ENCODE measurements at regions not wholly inside any gene's neighbourhood (a gene's known extent, or its start where the extent isn't known, plus 50 kb on each side); places are given as distances from the start of the nearest gene placed in this dataset.

DNA sequence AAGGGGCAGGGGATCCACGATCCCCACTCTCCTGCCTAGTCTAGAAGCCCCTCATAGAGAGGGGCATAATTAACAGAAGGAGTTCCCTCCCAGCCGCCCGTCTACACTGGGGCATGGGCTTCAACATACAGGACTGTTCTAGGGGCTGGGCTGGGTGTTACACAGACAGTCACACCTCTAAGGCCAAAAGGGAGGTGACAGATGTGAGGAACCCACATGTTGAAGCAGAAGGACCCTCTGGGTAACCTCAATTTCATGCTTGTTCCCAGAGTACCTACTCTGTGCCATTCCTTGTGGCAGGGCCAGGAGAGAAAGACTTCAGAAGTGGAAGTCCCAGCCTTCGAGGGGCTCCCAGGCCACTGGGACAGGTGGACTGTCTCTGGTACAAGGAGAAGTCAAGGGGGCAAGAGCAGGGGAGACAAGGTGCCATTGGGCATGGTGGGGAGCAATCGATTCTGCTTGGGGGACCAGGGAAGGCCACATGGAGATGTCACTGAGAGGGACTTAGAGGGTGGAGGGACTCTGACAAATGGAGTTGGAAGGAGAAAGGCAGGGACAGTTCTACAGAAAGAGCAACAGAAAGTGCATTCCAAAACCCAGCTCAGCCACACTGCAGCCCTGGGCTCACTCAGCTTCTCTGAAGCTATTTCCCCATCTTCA is 71.3 kb downstream of the CPN2 start:
- DNase-seq (ENCODE audit: low spot score): no peak

DNA sequence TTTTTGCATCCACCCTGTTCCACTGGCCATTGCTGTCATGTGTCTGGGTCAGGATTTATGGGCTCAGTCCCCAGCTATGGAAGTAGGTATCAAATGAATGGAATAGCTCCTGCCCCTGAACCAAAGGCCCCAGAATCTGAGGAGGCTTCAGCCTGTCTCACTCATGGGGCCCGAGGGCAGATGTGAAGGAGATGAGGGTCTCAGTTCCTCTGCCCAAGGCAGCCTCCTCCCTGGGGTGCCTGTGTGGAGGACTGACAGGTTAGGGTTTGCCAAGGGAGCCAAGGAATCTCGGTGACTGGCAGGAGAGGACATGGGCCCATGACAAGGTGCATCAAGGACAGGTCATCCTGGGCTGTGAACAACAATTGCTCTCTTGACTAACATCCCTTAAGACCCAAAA is 70.4 kb downstream of the CPN2 start:
- DNase-seq (ENCODE audit: low spot score): no peak

DNA sequence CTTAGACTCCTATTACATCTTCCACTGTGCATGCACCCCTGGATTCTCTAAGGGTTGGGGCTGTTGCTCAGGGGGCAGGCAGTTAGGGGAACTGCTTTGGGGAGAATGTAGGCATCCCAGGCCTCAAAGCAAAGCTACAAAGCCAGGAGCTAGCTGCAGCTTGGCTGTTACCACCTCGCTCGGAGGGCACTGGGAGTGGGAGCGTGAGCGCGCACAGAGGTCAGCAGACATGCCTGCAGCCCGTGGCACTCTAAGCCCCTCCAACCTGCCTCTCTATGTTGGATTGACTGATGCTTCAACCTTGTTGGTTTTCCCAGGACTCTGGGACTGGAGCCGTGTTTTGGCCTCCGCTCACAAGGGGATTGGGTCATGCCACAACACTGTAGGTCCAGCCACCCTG is 69.8 kb downstream of the CPN2 start:
- DNase-seq (ENCODE audit: low spot score): no peak

DNA sequence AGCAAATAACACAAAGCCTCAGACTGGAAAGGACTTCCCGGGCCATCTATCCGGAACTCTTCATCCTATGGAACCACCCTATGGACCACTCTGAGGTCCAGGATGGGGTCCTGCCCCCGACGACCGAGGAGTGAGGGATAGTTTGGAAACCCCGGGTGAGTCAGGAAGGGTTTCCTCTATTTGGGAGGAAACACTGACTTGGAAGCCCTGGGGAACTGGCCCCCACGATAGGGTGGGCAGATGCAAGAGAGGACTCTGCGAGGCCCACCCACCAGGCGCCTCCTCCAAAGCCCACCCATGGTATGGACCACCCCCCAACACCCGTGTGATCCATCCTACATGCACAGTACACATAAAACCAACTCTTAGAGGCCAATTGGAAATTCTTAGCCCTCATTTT is 69.4 kb downstream of the CPN2 start:
- DNase-seq (ENCODE audit: low spot score): no peak

DNA sequence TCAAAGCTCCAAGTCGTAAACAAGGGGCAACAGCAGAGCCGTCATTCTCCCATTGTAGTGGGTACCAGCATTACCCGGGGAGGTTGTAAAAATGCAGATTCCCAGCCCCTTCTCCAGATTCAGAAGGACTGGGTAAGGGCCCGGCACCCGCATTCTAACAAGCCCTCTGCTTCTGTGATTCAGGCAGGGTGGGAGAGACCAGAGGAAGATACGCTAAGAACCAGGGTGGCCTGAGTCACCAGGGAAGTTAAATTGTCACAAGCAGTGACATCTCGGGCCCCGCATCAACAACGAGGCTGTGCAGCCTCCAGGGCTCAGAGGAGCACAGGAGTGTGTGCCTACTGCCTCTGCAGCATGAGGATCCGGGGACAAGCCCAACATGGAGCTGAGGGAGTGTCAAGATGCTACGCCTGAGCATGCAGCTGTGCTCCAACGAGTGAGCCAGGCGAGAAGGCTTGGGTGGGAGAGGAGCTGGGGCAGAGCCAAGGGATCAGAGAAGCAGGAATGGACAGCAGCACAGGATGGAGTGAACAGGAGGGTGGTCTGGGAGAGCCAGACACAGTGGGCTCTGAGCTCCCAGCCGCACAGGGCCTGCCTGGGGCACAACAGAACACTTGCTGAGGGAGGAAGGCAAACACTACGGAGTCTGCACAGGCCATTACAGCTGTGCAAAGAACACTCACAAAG is 68.5 kb downstream of the CPN2 start:
- no peak for DNase-seq (ENCODE audit: low spot score)

DNA sequence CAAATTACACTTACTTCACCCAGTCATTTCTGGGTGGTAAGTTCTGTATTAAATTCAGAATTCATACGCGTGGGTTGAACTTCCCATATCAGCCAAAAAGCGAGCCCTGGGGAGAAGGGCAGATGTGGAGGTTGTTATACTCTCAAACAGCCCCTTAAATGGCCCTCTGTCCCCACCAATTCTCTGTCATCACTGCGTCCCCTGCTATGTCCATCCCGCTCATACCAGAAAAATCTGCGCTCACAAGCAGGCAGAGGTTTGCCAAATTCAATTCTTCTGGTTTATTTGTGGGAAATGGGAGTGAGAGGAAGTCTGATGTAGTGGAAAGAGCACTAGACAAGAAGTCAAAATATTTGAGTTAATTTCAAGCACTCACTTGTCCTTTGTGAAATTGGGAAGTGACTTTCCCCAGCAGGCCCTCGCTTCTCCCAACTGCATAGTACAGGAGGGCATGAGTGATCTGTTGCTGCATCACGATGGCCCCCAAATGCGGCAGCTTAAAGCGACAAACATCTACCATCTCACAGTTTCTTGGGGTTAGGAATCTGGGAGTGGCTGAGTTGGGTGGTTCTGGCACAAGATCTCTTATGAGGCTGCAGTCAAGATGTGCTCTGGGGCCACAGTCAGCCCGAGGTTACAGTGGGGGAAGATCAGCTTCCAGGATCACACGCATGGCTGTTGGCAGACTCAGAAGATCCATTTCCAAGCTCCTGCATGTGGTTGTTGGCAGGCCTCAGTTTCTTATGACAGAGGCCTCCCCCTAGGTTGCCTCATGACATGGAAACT is 67.7 kb downstream of the CPN2 start:
- peak; percentile 85 for DNase-seq (ENCODE audit: low spot score)

DNA sequence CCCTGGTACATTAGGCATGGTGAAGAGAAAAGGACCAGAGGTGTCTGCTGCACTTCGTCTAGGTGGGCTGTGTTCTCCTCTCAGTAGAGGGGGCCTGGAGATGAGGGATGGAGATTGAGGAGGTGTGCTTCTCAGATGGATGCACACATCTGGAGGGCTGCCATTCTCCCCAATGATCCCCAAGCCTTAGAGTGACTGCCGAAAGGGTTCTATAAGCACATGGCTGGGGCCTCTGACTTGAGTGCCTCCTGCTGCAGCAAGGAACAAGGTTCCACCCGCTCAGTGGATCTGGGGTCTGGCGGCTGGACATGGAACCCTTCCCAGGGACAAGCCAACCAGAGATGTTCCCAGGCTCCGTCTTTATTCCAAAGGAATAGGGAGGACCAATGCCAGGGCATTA is 66.8 kb downstream of the CPN2 start:
- no peak for DNase-seq (ENCODE audit: low spot score)

DNA sequence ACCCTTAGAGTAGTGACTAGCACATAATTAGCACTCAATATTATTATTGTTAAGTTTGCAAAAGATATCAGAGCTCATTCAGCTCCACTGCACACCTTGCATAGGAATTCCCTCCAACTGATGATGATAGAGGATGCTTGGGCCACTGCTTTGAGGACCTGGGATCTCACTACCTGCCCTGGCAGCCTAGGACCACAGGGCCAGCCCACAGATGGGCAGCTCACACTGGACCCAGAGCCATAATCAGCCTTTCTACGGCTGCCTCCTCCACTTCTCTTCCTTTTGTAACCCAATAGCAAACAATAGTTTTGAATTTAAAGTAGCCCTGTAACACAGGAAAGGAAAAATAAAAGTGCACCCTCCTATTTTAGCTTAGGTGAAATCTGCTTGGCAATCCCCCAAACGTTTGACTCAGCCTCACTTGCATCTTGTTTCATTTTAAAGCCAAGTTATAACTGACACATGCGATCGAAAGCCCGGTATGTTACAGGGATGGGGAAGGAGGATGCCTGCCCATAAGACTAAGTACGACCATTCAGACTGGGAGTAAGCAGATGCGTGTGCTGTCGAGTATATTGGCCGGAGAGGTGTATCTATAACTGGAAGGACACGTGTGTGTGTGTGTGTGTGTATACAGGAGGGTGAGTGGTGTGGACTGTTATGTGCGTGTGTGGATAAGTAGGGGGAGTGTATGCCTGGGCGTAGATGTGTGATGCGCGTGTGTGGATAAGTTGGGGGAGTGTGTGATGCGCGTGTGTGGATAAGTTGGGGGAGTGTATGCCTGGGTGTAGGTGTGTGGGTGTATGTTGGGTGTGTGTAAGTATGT is 65.9 kb downstream of the CPN2 start:
- peak; percentile 32 for DNase-seq (ENCODE audit: low spot score)

DNA sequence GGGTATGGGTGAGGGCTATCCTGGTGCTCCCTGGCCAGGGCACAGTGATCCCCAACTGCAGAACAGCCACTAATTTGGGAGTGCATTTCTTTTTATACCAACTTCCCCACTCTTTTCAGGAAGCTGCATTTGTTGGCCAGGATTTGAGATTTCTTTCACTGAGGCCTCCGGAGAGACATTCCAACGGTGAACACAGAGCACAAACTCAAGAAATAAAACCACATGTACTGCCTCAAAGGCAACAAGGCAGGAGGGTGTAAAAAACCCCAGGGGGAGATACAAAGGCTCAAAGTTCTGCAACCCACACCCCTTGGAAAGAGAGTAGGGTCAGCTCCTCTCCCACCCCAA is 65.3 kb downstream of the CPN2 start:
- peak; percentile 30 for DNase-seq (ENCODE audit: low spot score)

DNA sequence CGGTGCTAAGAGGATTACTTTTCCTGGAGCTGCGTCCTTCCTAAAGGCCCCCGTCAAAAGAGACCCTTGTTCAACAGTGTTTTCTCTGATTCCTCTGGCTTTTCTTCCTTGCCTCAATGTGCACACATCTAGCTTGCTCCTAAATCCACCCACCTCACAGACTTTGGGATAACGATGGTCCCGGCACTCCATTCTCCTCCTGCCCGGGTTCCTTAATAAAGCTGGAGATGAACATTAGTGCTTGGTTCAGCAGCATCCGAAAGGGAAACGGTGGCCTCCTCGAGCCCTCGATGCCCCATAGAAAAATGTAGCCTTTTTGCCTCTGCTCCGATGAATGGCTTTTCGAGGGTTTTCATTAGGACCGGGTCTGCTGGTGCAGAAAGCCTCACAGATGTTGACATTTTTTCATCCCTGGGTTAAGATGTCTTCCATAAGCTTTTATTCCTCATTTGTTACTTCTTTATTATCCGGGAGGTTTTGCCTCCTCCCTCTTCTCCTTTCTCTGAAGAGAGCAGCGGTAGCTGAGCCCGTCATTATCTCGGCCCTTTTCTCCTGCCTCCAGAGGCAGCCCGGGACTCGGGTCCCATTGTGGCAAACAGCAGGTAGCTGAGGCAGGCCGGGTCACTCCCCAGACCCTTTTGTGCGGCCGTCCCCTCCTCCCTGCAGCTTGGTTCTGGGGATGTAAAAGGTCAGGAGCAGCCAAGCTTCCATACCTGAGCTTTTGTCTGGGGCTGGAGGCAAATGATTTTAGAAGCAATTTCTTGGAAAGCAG is 64.6 kb downstream of the CPN2 start:
- no peak for DNase-seq (ENCODE audit: low spot score)

DNA sequence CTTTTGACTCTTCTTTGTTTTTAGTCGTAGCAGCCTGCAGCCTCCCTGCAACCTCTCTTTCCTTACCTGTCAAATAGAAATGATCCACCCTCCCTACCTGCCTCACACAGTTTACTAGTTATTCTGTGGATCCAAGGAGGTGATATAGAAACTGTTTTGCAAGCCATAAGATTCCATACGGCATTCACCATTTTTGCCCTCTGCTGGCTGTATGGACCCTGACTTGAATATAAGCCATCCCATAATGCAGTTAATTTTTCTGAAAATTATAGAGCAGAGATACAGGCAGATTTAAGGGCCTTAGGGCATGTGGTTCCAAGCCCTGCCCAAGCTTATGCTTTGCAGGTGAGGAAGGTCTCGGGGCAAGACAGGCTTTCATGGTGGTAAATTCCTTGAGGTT is 63.8 kb downstream of the CPN2 start:
- no peak for DNase-seq (ENCODE audit: low spot score)

DNA sequence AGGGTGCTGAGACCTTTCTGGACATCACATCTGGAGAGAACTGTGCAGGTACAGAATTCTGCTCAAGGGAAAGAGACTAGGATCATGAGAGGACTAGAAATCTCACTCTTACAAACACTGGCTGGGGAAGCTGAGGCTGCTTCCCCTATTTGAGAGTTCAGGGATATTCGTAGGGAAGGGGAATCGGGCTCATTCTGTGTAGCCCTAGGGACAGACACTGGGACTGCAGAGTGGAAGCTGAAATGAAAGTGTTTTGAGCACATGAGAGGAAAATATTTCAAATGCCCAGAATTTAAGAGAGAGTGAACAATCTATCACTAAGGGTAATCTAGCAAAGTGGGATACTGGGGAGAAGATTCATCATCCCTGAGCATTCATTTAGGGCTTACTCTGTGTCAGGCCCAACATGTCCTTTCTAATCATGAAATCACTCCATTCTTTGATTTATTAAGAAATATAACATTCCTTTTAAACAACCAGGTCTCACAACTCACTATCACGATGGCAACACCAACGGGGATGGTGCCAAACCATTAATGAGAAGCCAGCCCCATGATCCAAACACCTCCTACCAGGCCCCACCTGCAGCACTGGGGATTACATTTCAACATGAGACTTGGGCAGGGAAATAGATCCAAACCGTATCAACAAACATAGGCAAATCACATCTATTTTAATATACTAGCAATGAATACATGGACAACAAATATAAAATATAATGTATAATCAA is 63.0 kb downstream of the CPN2 start:
- no peak for DNase-seq (ENCODE audit: low spot score)
